IPS-NIHi7 (cell line): ENCODE measurements at regions not wholly inside any gene's neighbourhood (a gene's known extent, or its start where the extent isn't known, plus 50 kb on each side); places are given as distances from the start of the nearest gene placed in this dataset.
"Not testable (repeated sequence)": the region's sequence is repeated elsewhere in the genome, so short reads cannot be mapped to it uniquely, and the experiment has no call there.

Experiments
- DNase-seq: peaks from one replicate; pipeline ENCODE4 v3.0.0; 2012; ENCODE audit warnings: mixed read lengths; ENCODE audit errors: extremely low spot score

GRCh38 chr4:188287169-188287894 lies 148.1 kb downstream of the TRIML1 start:
- DNase-seq: no peak

- no peak for DNase-seq
These were observed 150.4 kb downstream of the TRIML1 start for GRCh38 chr4:188289531-188290125.

- DNase-seq: no peak
These were observed 156.7 kb downstream of the TRIML1 start for GRCh38 chr4:188295899-188296298.

- no peak for DNase-seq
These were observed 157.1 kb downstream of the TRIML1 start for GRCh38 chr4:188296331-188296730.

- no peak for DNase-seq
These were observed 158.6 kb downstream of the TRIML1 start for GRCh38 chr4:188297873-188298272.

- no peak for DNase-seq
These were observed 159.9 kb downstream of the TRIML1 start for GRCh38 chr4:188299161-188299560.

- no peak for DNase-seq
These were observed 161.1 kb downstream of the TRIML1 start for GRCh38 chr4:188300385-188300784.

- DNase-seq: peak; percentile 29
These were observed 166.4 kb downstream of the TRIML1 start for GRCh38 chr4:188305690-188306089.

- DNase-seq: no peak
These were observed 168.3 kb downstream of the TRIML1 start for GRCh38 chr4:188307591-188307990.

GRCh38 chr4:188308142-188308541 lies 168.9 kb downstream of the TRIML1 start:
- DNase-seq: no peak

GRCh38 chr4:188316391-188316790 lies 177.2 kb downstream of the TRIML1 start:
- no peak for DNase-seq

GRCh38 chr4:188328966-188329365 lies 189.7 kb downstream of the TRIML1 start:
- DNase-seq: no peak

- DNase-seq: no peak
These were observed 190.3 kb downstream of the TRIML1 start for GRCh38 chr4:188329521-188329920.

- DNase-seq: no peak
These were observed 193.0 kb downstream of the TRIML1 start for GRCh38 chr4:188332265-188332664.

- DNase-seq: no peak
These were observed 197.7 kb downstream of the TRIML1 start for GRCh38 chr4:188336891-188337290.

GRCh38 chr4:188341428-188341827 lies 202.2 kb downstream of the TRIML1 start:
- DNase-seq: peak; percentile 29

- no peak for DNase-seq
These were observed 207.0 kb downstream of the TRIML1 start for GRCh38 chr4:188346171-188346809.

GRCh38 chr4:188347339-188347738 lies 208.1 kb downstream of the TRIML1 start:
- no peak for DNase-seq

- not testable (repeated sequence) for DNase-seq
These were observed 210.3 kb downstream of the TRIML1 start for GRCh38 chr4:188349569-188349968.

GRCh38 chr4:188363196-188363595 lies 224.0 kb downstream of the TRIML1 start:
- no peak for DNase-seq

- no peak for DNase-seq
These were observed 231.5 kb downstream of the TRIML1 start for GRCh38 chr4:188370777-188371176.

- DNase-seq: no peak
These were observed 232.8 kb downstream of the TRIML1 start for GRCh38 chr4:188372058-188372457.

GRCh38 chr4:188372829-188373228 lies 233.6 kb downstream of the TRIML1 start:
- no peak for DNase-seq
